ENCODE measurements at regions not wholly inside any gene's neighbourhood (a gene's known extent, or its start where the extent isn't known, plus 50 kb on each side); places are given as distances from the start of the nearest gene placed in this dataset.

DNA sequence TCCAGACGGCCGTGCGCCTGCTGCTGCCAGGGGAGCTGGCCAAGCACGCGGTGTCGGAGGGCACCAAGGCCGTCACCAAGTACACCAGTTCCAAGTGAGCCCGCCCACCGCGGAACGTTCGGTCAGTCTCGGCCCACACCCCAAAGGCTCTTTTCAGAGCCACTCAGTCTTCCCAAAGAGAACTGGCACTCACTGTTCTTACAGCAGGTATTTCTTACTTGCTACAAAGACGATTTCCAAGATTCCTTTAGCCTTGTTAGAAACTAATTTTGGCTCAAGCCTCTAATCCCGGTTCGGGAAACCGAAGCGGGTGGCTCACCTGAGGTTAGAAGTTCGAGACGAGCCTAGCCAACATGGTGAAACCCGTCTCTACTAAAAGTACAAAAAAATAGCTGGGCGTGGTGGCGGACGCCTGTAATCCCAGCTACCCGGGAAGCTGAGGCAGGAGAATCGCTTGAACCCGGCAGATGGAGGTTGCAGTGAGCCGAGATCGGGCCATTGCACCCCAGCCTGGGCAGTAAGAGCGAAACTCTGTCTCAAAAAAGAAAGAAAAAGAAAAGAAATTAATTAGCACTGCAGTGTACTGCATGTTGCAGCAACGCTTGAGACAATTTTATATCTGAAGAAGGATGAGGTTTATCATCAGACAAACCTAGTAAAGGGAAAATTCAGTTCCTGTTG lies 73.1 kb downstream of the OR2B2 start (continued):
- TF ChIP-seq HNF4A (CRISPR knock-in tag; IDR thresholded peaks at IDR 0.05) (no peak), ZNF234 (CRISPR knock-in tag; conservative IDR thresholded peaks at IDR 0.05) (0 out of 2 replicates have a peak, but pooled peaks have one; percentile 40), ZFP1 (CRISPR knock-in tag; IDR thresholded peaks at IDR 0.05) (no peak), HNRNPLL (IDR thresholded peaks at IDR 0.05; ENCODE audit: low read depth, low read length, poor library complexity, severe bottlenecking) (peak; percentile 91), ZNF720 (CRISPR knock-in tag; IDR thresholded peaks at IDR 0.05) (no peak), MEIS1 (CRISPR knock-in tag; IDR thresholded peaks at IDR 0.05; ENCODE audit: borderline replicate concordance) (peak; percentile 58; the same call in 1 of the 2 replicates), NFIB (CRISPR knock-in tag; IDR thresholded peaks at IDR 0.05; ENCODE audit: borderline replicate concordance) (no peak), SMAD3 (CRISPR knock-in tag; IDR thresholded peaks at IDR 0.05) (no peak), IRX3 (CRISPR knock-in tag; IDR thresholded peaks at IDR 0.05; ENCODE audit: borderline replicate concordance, low read depth) (0 out of 2 replicates have a peak, but pooled peaks have one; percentile 60), MLLT10 (CRISPR knock-in tag; IDR thresholded peaks at IDR 0.05) (0 out of 2 replicates have a peak, but pooled peaks have one; percentile 45), ZNF17 (CRISPR knock-in tag; IDR thresholded peaks at IDR 0.05) (no peak), BCL3 (CRISPR knock-in tag; IDR thresholded peaks at IDR 0.05) (0 out of 2 replicates have a peak, but pooled peaks have one; percentile 48), MEF2D (CRISPR knock-in tag; IDR thresholded peaks at IDR 0.05) (no peak), SALL1 (CRISPR knock-in tag; IDR thresholded peaks at IDR 0.05) (peak; percentile 41; the same call in 1 of the 2 replicates), GABPB1 (CRISPR knock-in tag; IDR thresholded peaks at IDR 0.05) (0 out of 2 replicates have a peak, but pooled peaks have one; percentile 24), ZNF577 (CRISPR knock-in tag; IDR thresholded peaks at IDR 0.05; ENCODE audit: borderline replicate concordance, low read depth) (no peak)
- TF ChIP-seq, protein P1, sequence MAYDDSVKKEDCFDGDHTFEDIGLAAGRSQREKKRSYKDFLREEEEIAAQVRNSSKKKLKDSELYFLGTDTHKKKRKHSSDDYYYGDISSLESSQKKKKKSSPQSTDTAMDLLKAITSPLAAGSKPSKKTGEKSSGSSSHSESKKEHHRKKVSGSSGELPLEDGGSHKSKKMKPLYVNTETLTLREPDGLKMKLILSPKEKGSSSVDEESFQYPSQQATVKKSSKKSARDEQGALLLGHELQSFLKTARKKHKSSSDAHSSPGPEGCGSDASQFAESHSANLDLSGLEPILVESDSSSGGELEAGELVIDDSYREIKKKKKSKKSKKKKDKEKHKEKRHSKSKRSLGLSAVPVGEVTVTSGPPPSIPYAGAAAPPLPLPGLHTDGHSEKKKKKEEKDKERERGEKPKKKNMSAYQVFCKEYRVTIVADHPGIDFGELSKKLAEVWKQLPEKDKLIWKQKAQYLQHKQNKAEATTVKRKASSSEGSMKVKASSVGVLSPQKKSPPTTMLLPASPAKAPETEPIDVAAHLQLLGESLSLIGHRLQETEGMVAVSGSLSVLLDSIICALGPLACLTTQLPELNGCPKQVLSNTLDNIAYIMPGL (CRISPR knock-in tag; IDR thresholded peaks at IDR 0.05; ENCODE audit: borderline replicate concordance in 1 of 2, low read depth in 1 of 2), result peak in 1 of 2 experiments; percentile 64; a peak in 2 of 4 replicates
- TF ChIP-seq, protein P2, sequence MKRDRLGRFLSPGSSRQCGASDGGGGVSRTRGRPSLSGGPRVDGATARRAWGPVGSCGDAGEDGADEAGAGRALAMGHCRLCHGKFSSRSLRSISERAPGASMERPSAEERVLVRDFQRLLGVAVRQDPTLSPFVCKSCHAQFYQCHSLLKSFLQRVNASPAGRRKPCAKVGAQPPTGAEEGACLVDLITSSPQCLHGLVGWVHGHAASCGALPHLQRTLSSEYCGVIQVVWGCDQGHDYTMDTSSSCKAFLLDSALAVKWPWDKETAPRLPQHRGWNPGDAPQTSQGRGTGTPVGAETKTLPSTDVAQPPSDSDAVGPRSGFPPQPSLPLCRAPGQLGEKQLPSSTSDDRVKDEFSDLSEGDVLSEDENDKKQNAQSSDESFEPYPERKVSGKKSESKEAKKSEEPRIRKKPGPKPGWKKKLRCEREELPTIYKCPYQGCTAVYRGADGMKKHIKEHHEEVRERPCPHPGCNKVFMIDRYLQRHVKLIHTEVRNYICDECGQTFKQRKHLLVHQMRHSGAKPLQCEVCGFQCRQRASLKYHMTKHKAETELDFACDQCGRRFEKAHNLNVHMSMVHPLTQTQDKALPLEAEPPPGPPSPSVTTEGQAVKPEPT (CRISPR knock-in tag; IDR thresholded peaks at IDR 0.05; ENCODE audit: low read depth), result peak; percentile 58
- TF ChIP-seq, protein P3, sequence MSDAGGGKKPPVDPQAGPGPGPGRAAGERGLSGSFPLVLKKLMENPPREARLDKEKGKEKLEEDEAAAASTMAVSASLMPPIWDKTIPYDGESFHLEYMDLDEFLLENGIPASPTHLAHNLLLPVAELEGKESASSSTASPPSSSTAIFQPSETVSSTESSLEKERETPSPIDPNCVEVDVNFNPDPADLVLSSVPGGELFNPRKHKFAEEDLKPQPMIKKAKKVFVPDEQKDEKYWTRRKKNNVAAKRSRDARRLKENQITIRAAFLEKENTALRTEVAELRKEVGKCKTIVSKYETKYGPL (CRISPR knock-in tag; IDR thresholded peaks at IDR 0.05), result no peak
- TF ChIP-seq, protein P4, sequence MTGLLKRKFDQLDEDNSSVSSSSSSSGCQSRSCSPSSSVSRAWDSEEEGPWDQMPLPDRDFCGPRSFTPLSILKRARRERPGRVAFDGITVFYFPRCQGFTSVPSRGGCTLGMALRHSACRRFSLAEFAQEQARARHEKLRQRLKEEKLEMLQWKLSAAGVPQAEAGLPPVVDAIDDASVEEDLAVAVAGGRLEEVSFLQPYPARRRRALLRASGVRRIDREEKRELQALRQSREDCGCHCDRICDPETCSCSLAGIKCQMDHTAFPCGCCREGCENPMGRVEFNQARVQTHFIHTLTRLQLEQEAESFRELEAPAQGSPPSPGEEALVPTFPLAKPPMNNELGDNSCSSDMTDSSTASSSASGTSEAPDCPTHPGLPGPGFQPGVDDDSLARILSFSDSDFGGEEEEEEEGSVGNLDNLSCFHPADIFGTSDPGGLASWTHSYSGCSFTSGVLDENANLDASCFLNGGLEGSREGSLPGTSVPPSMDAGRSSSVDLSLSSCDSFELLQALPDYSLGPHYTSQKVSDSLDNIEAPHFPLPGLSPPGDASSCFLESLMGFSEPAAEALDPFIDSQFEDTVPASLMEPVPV (CRISPR knock-in tag; IDR thresholded peaks at IDR 0.05), result peak; percentile 69; the same call in 1 of the 2 replicates
- TF ChIP-seq, protein P5, sequence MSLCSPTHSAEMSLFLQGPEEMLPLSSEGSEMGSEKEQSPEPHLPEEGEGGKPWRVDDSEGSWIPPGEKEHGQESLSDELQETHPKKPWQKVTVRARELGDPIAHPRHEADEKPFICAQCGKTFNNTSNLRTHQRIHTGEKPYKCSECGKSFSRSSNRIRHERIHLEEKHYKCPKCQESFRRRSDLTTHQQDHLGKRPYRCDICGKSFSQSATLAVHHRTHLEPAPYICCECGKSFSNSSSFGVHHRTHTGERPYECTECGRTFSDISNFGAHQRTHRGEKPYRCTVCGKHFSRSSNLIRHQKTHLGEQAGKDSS (CRISPR knock-in tag; IDR thresholded peaks at IDR 0.05; ENCODE audit: borderline replicate concordance, low read depth), result peak; percentile 82; the same call in 1 of the 2 replicates

Data from HepG2 (cell line).